A549 (cell line): ENCODE measurements at regions not wholly inside any gene's neighbourhood (a gene's known extent, or its start where the extent isn't known, plus 50 kb on each side); places are given as distances from the start of the nearest gene placed in this dataset.
A peak's percentile ranks its signal among the peaks of the same experiment; 100 is the strongest.

Experiments
- ATAC-seq, 2 experiments: fragments of 200-7000 bp in 1 of 2; fragments of >200 bp in 1 of 2; cut with Nextera tagmentation in 1 of 2; cut with Tn5 transposase in 1 of 2; 3 replicates each; pipeline versions ENCODE4 v1.8.0 to v1.9.1; 2018 to 2020; ENCODE audit warnings: mild to moderate bottlenecking in 1 of 2, moderate library complexity in 1 of 2
- CTCF ChIA-PET: fragments of 300-600 bp; sonication (Branson Sonifier 250); formaldehyde crosslinking; extraction: SDS; loops from one replicate; lab custom pipeline; 2021; ENCODE audit warnings: antibody characterized with exemption, inconsistent platforms; lab: Yijun Ruan, JAX
- POLR2A ChIA-PET: fragments of 350-600 bp; formaldehyde crosslinking; extraction: SDS; loops from one replicate; lab custom pipeline; 2021; ENCODE audit warnings: antibody characterized with exemption, inconsistent platforms; lab: Yijun Ruan, JAX
- DNase-seq, 2 experiments: peaks; one replicate each; pipeline versions ENCODE4 v3.0.0 to v3.0.0-alpha.2; 2011 to 2016; ENCODE audit warnings: low read depth in 1 of 2, low spot score in 1 of 2
- FAIRE-seq: peaks from 2 replicates; lab custom pipeline; 2011; peaks lifted over from hg19 to GRCh38; lab: Jason Lieb, UNC
- H3K27ac ChIP-seq, 2 experiments: fragments of >200 bp; sonication (Bioruptor Twin); formaldehyde crosslinking; 3 replicates each; pipeline ENCODE4 v1.5.1; 2016 to 2017
- H3K4me1 ChIP-seq: fragments of >200 bp; sonication (Bioruptor Twin); formaldehyde crosslinking; 3 replicates; pipeline ENCODE4 v1.6.1; 2016
- H3K4me2 ChIP-seq: fragments of >200 bp; sonication (Bioruptor Twin); formaldehyde crosslinking; 3 replicates; pipeline ENCODE4 v1.6.1; 2016
- H3K4me3 ChIP-seq: fragments of >200 bp; sonication (Bioruptor Twin); formaldehyde crosslinking; 3 replicates; pipeline ENCODE4 v1.5.1; 2016
- H3K9me3 ChIP-seq: fragments of >200 bp; sonication (Bioruptor Twin); formaldehyde crosslinking; 3 replicates; pipeline ENCODE4 v1.6.1; 2016
- CBX8 ChIP-seq: fragments of 200-600 bp; sonication (generic); IDR thresholded peaks from 2 replicates; pipeline ENCODE4 v1.6.1; 2016
- CEBPB ChIP-seq, 2 experiments: fragments of >200 bp in 1 of 2; sonication (Bioruptor Twin) in 1 of 2; formaldehyde crosslinking in 1 of 2; IDR thresholded peaks; 2 replicates each; pipeline ENCODE4 v1.6.1; 2012 to 2016
- FOSL2 ChIP-seq, 2 experiments: fragments of 450-650 bp in 1 of 2; fragments of >200 bp in 1 of 2; sonication (Bioruptor Twin) in 1 of 2; formaldehyde crosslinking; IDR thresholded peaks; 2 replicates each; pipeline versions ENCODE4 v1.5.0 to v1.6.1; 2016 to 2020; ENCODE audit warnings: mild to moderate bottlenecking in 1 of 2, moderate library complexity in 1 of 2
- FOXS1 ChIP-seq: fragments of 250-450 bp; sonication (Bioruptor Pico); IDR thresholded peaks from 2 replicates; pipeline ENCODE4 v1.5.0; 2020; ENCODE audit warnings: mild to moderate bottlenecking, moderate library complexity
- HOXB13 ChIP-seq: fragments of 250-450 bp; sonication (Bioruptor Pico); IDR thresholded peaks from 2 replicates; pipeline ENCODE4 v1.5.0; 2020; ENCODE audit warnings: low read depth, mild to moderate bottlenecking, moderate library complexity
- JUN ChIP-seq, 2 experiments: fragments of >200 bp; sonication (Bioruptor Twin); formaldehyde crosslinking; IDR thresholded peaks; 2 replicates in 1 of 2; 3 replicates in 1 of 2; pipeline ENCODE4 v1.6.1; 2016 to 2017
- KDM5A ChIP-seq: fragments of 200-600 bp; sonication (generic); IDR thresholded peaks from 2 replicates; pipeline ENCODE4 v1.6.1; 2016; ENCODE audit warnings: antibody characterized with exemption, mild to moderate bottlenecking
- MAFK ChIP-seq: fragments of 450-650 bp; IDR thresholded peaks from 2 replicates; pipeline ENCODE4 v1.6.1; 2014; ENCODE audit not compliant: partially characterized antibody
- NPAS2 ChIP-seq: fragments of 250-450 bp; sonication (Bioruptor Pico); IDR thresholded peaks from 2 replicates; pipeline ENCODE4 v1.8.0; 2022; ENCODE audit warnings: mild to moderate bottlenecking, moderate library complexity, borderline replicate concordance
- NR3C1 ChIP-seq: fragments of >200 bp; sonication (Bioruptor Twin); formaldehyde crosslinking; IDR thresholded peaks from 3 replicates; pipeline ENCODE4 v1.6.1; 2017
- RAD21 ChIP-seq, 2 experiments: fragments of >200 bp in 1 of 2; sonication (Bioruptor Twin) in 1 of 2; formaldehyde crosslinking in 1 of 2; IDR thresholded peaks in 1 of 2; conservative IDR thresholded peaks in 1 of 2; 2 replicates in 1 of 2; 3 replicates in 1 of 2; pipeline ENCODE4 v1.6.1; 2012 to 2018; ENCODE audit warnings: inconsistent platforms in 1 of 2
- RCOR1 ChIP-seq: fragments of 150-350 bp; IDR thresholded peaks from 2 replicates; pipeline ENCODE4 v1.6.1; 2014; ENCODE audit warnings: antibody characterized with exemption, low read length, low read depth
- SMC3 ChIP-seq: fragments of >200 bp; sonication (Bioruptor Twin); formaldehyde crosslinking; IDR thresholded peaks from 3 replicates; pipeline ENCODE4 v1.6.1; 2018; ENCODE audit warnings: inconsistent platforms
- TFCP2L1 ChIP-seq: fragments of 250-450 bp; sonication (Bioruptor Pico); IDR thresholded peaks from 2 replicates; pipeline ENCODE4 v1.5.0; 2021; ENCODE audit warnings: mild to moderate bottlenecking
- TP53 ChIP-seq: fragments of 250-450 bp; sonication (Bioruptor Pico); IDR thresholded peaks from 2 replicates; pipeline ENCODE4 v1.5.0; 2021; ENCODE audit warnings: mild to moderate bottlenecking, moderate library complexity
- ZFP36 ChIP-seq: fragments of 450-650 bp; IDR thresholded peaks from 2 replicates; pipeline ENCODE4 v1.6.1; 2014; ENCODE audit warnings: borderline replicate concordance; ENCODE audit not compliant: partially characterized antibody
- ZNF302 ChIP-seq: fragments of 250-450 bp; sonication (Bioruptor Pico); IDR thresholded peaks from 2 replicates; pipeline ENCODE4 v1.9.0; 2021; ENCODE audit warnings: inconsistent platforms, mild to moderate bottlenecking, moderate library complexity
- ZSCAN20 ChIP-seq: fragments of 250-450 bp; sonication (Bioruptor Pico); IDR thresholded peaks from 2 replicates; pipeline ENCODE4 v1.8.0; 2022; ENCODE audit warnings: mild to moderate bottlenecking, moderate library complexity
- WGBS: methylation state at CpG from one replicate; pipeline ENCODE4 v1.1.6; 2017; ENCODE audit errors: missing lambda C conversion rate; 5-methylcytosine and 5-hydroxymethylcytosine counted together
- TF ChIP-seq, protein P1 (sequence below): fragments of >200 bp; sonication (Bioruptor Twin); formaldehyde crosslinking; IDR thresholded peaks from 2 replicates; pipeline ENCODE4 v1.6.1; 2016
- TF ChIP-seq, protein P2 (sequence below): fragments of 200-600 bp; sonication (generic); IDR thresholded peaks from 2 replicates; pipeline ENCODE4 v1.6.1; 2016; ENCODE audit warnings: antibody characterized with exemption, mild to moderate bottlenecking, moderate library complexity
- TF ChIP-seq, protein P3 (sequence below): fragments of >200 bp; sonication (Bioruptor Twin); formaldehyde crosslinking; IDR thresholded peaks from 3 replicates; pipeline ENCODE4 v1.6.1; 2016
- TF ChIP-seq, protein P4 (sequence below): fragments of 150-350 bp; IDR thresholded peaks from 2 replicates; pipeline ENCODE4 v1.6.1; 2014; ENCODE audit warnings: low read depth, mild to moderate bottlenecking, low read length
- TF ChIP-seq, protein P5 (sequence below): IDR thresholded peaks from 2 replicates; pipeline ENCODE4 v1.6.1; 2012
- TF ChIP-seq, protein P6 (sequence below): fragments of 450-650 bp; IDR thresholded peaks from 2 replicates; pipeline ENCODE4 v1.6.1; 2014; ENCODE audit warnings: antibody characterized with exemption
- TF ChIP-seq, protein P7 (sequence below): fragments of >200 bp; sonication (Bioruptor Twin); formaldehyde crosslinking; IDR thresholded peaks from 3 replicates; pipeline ENCODE4 v1.5.1; 2016

DNA sequence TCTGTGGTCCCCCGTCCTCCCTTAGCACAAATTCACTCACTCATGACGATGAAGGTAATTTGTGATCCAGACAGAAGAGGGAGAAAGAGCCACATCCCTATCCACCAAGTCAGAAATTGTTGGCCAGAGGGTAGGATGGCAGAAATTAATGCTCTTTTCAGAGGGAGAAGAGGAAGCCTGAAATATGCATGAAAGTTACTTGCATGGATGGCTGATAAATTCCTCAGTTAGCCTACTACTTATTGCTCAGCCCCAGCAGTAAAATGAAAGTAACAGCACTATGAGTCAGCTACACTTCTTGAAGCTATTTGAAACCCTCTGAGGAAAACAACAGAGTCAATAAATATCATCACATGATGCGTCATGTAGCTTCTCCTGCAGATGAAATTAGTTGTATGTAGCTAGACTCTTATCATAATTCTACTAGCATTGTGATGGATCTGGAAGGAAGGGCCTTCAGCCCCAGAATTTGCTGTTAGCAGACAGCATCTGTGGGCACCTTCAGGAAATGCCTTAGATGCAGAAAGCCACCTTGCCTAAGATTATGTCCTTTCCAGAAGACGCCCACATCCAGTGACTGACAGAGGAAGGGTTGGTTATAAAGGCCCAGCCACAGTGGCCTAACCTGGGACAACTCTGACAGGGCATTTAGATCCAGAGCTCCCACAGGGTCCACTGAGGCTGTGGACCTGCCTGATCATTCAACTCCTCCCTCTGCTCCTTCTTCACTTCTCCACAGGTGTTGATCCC, 81.2 kb upstream of the CCDC112 start:
- ChIA-PET CTCF (interaction anchor here (0.6 to 3.7 kb wide), 17 partner anchors 8 to 210 kb away, joined by 3 to 20 read pairs (median 3); partner anchors contain the start of gene FEM1C), POLR2A (no interaction called here)
- 60% methylated on average over 4 of the region's 4 CpGs for WGBS
- no peak overlapping the region for H3K4me3 ChIP-seq
- H3K27ac ChIP-seq: 0 out of 6 replicates have a peak overlapping the region, but pooled peaks of 1 of the 2 experiments have one; percentile 1
- no peak for FAIRE-seq
- peak in 1 of 2 experiments; percentile 22 for DNase-seq
- no peak for TF ChIP-seq TFCP2L1
- no peak for TF ChIP-seq CEBPB (IDR thresholded peaks at IDR 0.05)
- TF ChIP-seq RAD21 (conservative IDR thresholded peaks at IDR 0.05 in 1 of 2, IDR thresholded peaks at IDR 0.05 in 1 of 2): peak; percentile 52 to 53; a peak in 4 of 5 replicates
- TF ChIP-seq, protein P1, sequence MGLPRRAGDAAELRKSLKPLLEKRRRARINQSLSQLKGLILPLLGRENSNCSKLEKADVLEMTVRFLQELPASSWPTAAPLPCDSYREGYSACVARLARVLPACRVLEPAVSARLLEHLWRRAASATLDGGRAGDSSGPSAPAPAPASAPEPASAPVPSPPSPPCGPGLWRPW: no peak
- peak; percentile 50 for TF ChIP-seq SMC3
- TF ChIP-seq, protein P2, sequence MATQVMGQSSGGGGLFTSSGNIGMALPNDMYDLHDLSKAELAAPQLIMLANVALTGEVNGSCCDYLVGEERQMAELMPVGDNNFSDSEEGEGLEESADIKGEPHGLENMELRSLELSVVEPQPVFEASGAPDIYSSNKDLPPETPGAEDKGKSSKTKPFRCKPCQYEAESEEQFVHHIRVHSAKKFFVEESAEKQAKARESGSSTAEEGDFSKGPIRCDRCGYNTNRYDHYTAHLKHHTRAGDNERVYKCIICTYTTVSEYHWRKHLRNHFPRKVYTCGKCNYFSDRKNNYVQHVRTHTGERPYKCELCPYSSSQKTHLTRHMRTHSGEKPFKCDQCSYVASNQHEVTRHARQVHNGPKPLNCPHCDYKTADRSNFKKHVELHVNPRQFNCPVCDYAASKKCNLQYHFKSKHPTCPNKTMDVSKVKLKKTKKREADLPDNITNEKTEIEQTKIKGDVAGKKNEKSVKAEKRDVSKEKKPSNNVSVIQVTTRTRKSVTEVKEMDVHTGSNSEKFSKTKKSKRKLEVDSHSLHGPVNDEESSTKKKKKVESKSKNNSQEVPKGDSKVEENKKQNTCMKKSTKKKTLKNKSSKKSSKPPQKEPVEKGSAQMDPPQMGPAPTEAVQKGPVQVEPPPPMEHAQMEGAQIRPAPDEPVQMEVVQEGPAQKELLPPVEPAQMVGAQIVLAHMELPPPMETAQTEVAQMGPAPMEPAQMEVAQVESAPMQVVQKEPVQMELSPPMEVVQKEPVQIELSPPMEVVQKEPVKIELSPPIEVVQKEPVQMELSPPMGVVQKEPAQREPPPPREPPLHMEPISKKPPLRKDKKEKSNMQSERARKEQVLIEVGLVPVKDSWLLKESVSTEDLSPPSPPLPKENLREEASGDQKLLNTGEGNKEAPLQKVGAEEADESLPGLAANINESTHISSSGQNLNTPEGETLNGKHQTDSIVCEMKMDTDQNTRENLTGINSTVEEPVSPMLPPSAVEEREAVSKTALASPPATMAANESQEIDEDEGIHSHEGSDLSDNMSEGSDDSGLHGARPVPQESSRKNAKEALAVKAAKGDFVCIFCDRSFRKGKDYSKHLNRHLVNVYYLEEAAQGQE: no peak
- TF ChIP-seq, protein P3, sequence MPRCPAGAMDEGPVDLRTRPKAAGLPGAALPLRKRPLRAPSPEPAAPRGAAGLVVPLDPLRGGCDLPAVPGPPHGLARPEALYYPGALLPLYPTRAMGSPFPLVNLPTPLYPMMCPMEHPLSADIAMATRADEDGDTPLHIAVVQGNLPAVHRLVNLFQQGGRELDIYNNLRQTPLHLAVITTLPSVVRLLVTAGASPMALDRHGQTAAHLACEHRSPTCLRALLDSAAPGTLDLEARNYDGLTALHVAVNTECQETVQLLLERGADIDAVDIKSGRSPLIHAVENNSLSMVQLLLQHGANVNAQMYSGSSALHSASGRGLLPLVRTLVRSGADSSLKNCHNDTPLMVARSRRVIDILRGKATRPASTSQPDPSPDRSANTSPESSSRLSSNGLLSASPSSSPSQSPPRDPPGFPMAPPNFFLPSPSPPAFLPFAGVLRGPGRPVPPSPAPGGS: no peak
- TF ChIP-seq KDM5A: no peak
- TF ChIP-seq, protein P4, sequence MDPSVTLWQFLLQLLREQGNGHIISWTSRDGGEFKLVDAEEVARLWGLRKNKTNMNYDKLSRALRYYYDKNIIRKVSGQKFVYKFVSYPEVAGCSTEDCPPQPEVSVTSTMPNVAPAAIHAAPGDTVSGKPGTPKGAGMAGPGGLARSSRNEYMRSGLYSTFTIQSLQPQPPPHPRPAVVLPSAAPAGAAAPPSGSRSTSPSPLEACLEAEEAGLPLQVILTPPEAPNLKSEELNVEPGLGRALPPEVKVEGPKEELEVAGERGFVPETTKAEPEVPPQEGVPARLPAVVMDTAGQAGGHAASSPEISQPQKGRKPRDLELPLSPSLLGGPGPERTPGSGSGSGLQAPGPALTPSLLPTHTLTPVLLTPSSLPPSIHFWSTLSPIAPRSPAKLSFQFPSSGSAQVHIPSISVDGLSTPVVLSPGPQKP: no peak
- no peak for TF ChIP-seq CBX8
- TF ChIP-seq ZFP36: no peak
- no peak for TF ChIP-seq MAFK
- TF ChIP-seq HOXB13: no peak
- TF ChIP-seq NR3C1: no peak
- TF ChIP-seq, protein P5, sequence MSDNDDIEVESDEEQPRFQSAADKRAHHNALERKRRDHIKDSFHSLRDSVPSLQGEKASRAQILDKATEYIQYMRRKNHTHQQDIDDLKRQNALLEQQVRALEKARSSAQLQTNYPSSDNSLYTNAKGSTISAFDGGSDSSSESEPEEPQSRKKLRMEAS: no peak
- TF ChIP-seq, protein P6, sequence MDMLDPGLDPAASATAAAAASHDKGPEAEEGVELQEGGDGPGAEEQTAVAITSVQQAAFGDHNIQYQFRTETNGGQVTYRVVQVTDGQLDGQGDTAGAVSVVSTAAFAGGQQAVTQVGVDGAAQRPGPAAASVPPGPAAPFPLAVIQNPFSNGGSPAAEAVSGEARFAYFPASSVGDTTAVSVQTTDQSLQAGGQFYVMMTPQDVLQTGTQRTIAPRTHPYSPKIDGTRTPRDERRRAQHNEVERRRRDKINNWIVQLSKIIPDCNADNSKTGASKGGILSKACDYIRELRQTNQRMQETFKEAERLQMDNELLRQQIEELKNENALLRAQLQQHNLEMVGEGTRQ: no peak
- TF ChIP-seq ZSCAN20 (CRISPR knock-in tag): no peak
- no peak for TF ChIP-seq FOXS1 (CRISPR knock-in tag)
- TF ChIP-seq, protein P7, sequence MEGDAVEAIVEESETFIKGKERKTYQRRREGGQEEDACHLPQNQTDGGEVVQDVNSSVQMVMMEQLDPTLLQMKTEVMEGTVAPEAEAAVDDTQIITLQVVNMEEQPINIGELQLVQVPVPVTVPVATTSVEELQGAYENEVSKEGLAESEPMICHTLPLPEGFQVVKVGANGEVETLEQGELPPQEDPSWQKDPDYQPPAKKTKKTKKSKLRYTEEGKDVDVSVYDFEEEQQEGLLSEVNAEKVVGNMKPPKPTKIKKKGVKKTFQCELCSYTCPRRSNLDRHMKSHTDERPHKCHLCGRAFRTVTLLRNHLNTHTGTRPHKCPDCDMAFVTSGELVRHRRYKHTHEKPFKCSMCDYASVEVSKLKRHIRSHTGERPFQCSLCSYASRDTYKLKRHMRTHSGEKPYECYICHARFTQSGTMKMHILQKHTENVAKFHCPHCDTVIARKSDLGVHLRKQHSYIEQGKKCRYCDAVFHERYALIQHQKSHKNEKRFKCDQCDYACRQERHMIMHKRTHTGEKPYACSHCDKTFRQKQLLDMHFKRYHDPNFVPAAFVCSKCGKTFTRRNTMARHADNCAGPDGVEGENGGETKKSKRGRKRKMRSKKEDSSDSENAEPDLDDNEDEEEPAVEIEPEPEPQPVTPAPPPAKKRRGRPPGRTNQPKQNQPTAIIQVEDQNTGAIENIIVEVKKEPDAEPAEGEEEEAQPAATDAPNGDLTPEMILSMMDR: peak; percentile 32; the same call in 2 of the 3 replicates
- TF ChIP-seq RCOR1: no peak
- TF ChIP-seq ZNF302 (CRISPR knock-in tag): no peak
- no peak for TF ChIP-seq JUN (IDR thresholded peaks at IDR 0.05)
- no peak for TF ChIP-seq TP53 (CRISPR knock-in tag)
- TF ChIP-seq NPAS2 (CRISPR knock-in tag): no peak
- TF ChIP-seq FOSL2 (IDR thresholded peaks at IDR 0.05): no peak
- no peak for TF ChIP-seq FOSL2 (CRISPR knock-in tag; IDR thresholded peaks at IDR 0.05)
- peaks cover 11% of the 10 kb centered on the region; the same call in 2 of the 3 replicates for H3K4me1 ChIP-seq
- ATAC-seq: peak; percentile 46 to 71; a peak in 3 of 6 replicates
- H3K4me2 ChIP-seq: peak overlapping the region; percentile 60
- no peaks in the 10 kb centered on the region for H3K9me3 ChIP-seq
